HUES6 (cell line): ENCODE measurements at regions not wholly inside any gene's neighbourhood (a gene's known extent, or its start where the extent isn't known, plus 50 kb on each side); places are given as distances from the start of the nearest gene placed in this dataset.
"Not testable (repeated sequence)": the region's sequence is repeated elsewhere in the genome, so short reads cannot be mapped to it uniquely, and the experiment has no call there.

Source experiments
- H3K27ac ChIP-seq: 2 replicates; pipeline ENCODE4 v1.7.0; 2013; ENCODE audit warnings: low read depth, mild to moderate bottlenecking, low read length, inconsistent platforms
- H3K27me3 ChIP-seq: 2 replicates; pipeline ENCODE4 v1.6.1; 2013; ENCODE audit warnings: low read length; ENCODE audit not compliant: control insufficient read depth, insufficient read depth
- H3K36me3 ChIP-seq: 2 replicates; pipeline ENCODE4 v1.6.1; 2013; ENCODE audit warnings: low read length; ENCODE audit not compliant: control insufficient read depth, insufficient read depth
- H3K4me1 ChIP-seq: 2 replicates; pipeline ENCODE4 v1.6.1; 2013; ENCODE audit warnings: low read length; ENCODE audit not compliant: control insufficient read depth, insufficient read depth
- H3K4me3 ChIP-seq: 2 replicates; pipeline ENCODE4 v1.5.1; 2013; ENCODE audit warnings: low read depth, low read length
- H3K9ac ChIP-seq: one replicate; pipeline ENCODE4 v1.6.1; 2013; ENCODE audit warnings: mild to moderate bottlenecking, low read length
- H3K9me3 ChIP-seq: 2 replicates; pipeline ENCODE4 v1.6.1; 2013; ENCODE audit warnings: low read depth, low read length; ENCODE audit not compliant: control insufficient read depth, insufficient read depth

DNA sequence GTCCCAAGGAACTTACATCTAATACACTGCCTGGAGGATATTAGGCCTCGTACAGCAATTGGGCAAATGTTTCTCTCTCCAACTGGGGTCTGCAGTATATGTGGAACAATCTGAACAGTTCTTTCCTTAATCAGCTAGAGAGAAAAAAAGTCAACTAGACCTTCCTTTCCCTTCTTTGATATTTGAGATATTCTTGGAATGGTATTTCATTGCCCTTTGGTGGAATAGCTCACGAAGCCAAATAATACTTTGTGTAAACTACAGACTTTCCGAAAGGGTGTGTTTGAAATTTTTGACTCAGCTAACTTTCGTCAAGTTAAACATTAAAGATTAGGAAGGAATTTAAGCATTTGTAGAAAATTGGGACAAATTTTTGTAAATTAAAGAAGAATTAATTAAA lies 425.6 kb downstream of the RWDD3 start:
- Histone ChIP-seq H3K27me3 (no peaks in the 10 kb centered on the region), H3K4me3 (no peak overlapping the region), H3K9ac (no peak overlapping the region), H3K9me3 (peaks cover 9% of the 10 kb centered on the region), H3K27ac (no peak overlapping the region), H3K4me1 (no peaks in the 10 kb centered on the region), H3K36me3 (no peaks in the 10 kb centered on the region)

DNA sequence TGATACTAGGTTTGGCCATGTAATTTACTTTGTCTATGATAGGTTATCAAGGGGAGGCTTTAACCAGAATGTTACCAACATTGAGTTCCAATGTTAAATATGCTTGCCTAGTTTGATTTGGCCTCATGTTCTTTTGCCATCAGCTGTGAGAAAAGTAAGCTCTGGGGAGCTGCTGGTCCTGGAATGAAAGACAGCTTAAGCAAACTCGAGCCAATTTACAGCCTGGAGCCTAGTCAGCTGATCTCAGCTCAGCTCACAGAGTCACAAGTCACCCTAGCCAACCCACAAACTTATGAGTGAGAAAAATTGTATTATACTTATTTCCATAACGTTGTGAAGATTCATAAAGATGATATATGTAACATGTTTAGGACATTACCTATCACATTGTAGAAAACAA lies 426.7 kb downstream of the RWDD3 start:
- H3K27ac ChIP-seq: no peak overlapping the region
- H3K4me1 ChIP-seq: no peaks in the 10 kb centered on the region
- peaks cover 9% of the 10 kb centered on the region for H3K9me3 ChIP-seq
- no peak overlapping the region for H3K9ac ChIP-seq
- H3K27me3 ChIP-seq: no peaks in the 10 kb centered on the region
- H3K4me3 ChIP-seq: no peak overlapping the region
- no peaks in the 10 kb centered on the region for H3K36me3 ChIP-seq

- H3K9me3 ChIP-seq: peaks cover 11% of the 10 kb centered on the region
- not testable (repeated sequence) for H3K4me1 ChIP-seq, H3K4me3 ChIP-seq, H3K9ac ChIP-seq, H3K36me3 ChIP-seq, H3K27ac ChIP-seq, H3K27me3 ChIP-seq
Observed at GRCh38 chr1:95663530-95663929, 429.5 kb downstream of the RWDD3 start.

DNA sequence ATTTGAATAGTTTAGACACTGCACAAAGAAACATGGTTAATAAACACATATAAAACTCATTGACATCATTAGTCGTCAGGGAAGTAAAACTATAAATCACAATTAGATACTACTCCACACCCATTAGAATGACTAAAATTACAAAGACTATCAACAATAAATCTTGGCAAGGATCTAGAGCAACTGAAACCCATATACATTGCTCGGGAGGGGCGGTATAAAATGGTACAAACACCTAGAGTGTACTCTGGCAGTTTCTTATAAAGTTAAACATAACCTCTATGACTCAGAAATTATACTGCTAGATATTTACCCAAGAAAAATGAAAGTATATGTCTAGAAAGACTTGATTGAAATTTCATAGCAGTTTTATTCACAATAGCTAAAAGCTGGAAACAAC lies 434.2 kb downstream of the RWDD3 start:
- H3K4me3 ChIP-seq: no peak overlapping the region
- H3K27ac ChIP-seq: no peak overlapping the region
- no peaks in the 10 kb centered on the region for H3K36me3 ChIP-seq
- H3K9me3 ChIP-seq: peaks cover 8% of the 10 kb centered on the region
- H3K27me3 ChIP-seq: no peaks in the 10 kb centered on the region
- H3K4me1 ChIP-seq: no peaks in the 10 kb centered on the region
- no peak overlapping the region for H3K9ac ChIP-seq

DNA sequence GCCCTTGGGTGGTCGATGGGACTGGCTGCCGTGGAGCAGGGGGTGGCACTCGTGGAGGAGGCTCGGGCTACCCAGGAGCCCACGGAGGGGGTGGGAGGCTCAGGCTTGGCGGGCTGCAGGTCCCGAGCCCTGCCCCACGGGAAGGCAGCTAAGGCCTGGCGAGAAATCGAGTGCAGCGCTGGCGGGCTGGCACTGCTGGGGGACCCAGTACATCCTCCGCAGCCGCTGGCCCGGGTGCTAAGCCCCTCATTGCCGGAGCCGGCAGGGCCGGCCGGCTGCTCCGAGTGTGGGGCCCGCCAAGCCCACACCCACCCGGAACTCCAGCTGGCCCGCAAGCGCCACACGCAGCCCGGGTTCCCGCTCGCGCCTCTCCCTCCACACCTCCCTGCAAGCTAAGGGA lies 435.6 kb downstream of the RWDD3 start:
- H3K4me3 ChIP-seq, H3K27me3 ChIP-seq, H3K4me1 ChIP-seq, H3K9ac ChIP-seq, H3K27ac ChIP-seq, H3K36me3 ChIP-seq, H3K9me3 ChIP-seq: not testable (repeated sequence)

DNA sequence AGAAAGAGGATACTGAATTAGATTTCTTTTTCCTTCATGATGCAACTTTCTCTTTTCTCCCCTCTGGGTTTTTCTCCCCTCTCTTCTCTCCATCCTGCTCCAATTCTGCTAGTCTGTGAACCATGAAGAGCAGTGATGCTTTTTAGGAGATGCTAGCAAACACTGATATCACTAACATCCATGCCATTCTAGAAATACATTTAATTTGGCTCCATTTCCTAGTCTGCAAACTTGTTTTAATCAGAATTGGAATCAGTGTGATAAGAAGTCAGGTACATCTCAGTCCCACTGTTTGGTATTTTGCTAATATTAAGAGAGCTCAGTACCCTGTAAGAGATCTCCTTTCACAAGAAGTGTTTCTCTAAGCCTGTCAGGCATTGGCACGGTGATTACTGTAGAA lies 437.1 kb downstream of the RWDD3 start:
- Histone ChIP-seq H3K9me3 (peaks cover 2% of the 10 kb centered on the region; the same call in 1 of the 2 replicates), H3K4me3 (no peak overlapping the region), H3K27me3 (no peaks in the 10 kb centered on the region), H3K4me1 (no peaks in the 10 kb centered on the region), H3K27ac (no peak overlapping the region), H3K9ac (no peak overlapping the region), H3K36me3 (no peaks in the 10 kb centered on the region)

GRCh38 chr1:95679262-95679661 lies 445.3 kb downstream of the RWDD3 start:
- Histone ChIP-seq H3K27ac (no peak overlapping the region), H3K4me3 (no peak overlapping the region), H3K9me3 (no peaks in the 10 kb centered on the region), H3K4me1 (no peaks in the 10 kb centered on the region), H3K36me3 (no peaks in the 10 kb centered on the region), H3K9ac (no peak overlapping the region), H3K27me3 (no peaks in the 10 kb centered on the region)

- Histone ChIP-seq H3K27me3 (no peaks in the 10 kb centered on the region), H3K36me3 (no peaks in the 10 kb centered on the region), H3K9me3 (no peaks in the 10 kb centered on the region), H3K27ac (no peak overlapping the region), H3K4me1 (0 out of 2 replicates have a peak, but pooled peaks cover 2% of the 10 kb centered on the region), H3K9ac (no peak overlapping the region), H3K4me3 (no peak overlapping the region)
Observed at GRCh38 chr1:95685081-95685480, 451.1 kb downstream of the RWDD3 start.

GRCh38 chr1:95686217-95686616 lies 452.2 kb downstream of the RWDD3 start:
- H3K4me1 ChIP-seq: 0 out of 2 replicates have a peak, but pooled peaks cover 2% of the 10 kb centered on the region
- H3K27ac ChIP-seq: no peak overlapping the region
- H3K9me3 ChIP-seq: no peaks in the 10 kb centered on the region
- no peaks in the 10 kb centered on the region for H3K36me3 ChIP-seq
- H3K4me3 ChIP-seq: no peak overlapping the region
- H3K9ac ChIP-seq: no peak overlapping the region
- no peaks in the 10 kb centered on the region for H3K27me3 ChIP-seq

GRCh38 chr1:95699149-95699953 lies 465.3 kb downstream of the RWDD3 start:
- Histone ChIP-seq H3K4me3 (no peak overlapping the region), H3K9ac (no peak overlapping the region), H3K4me1 (no peaks in the 10 kb centered on the region), H3K36me3 (no peaks in the 10 kb centered on the region), H3K9me3 (peaks cover 20% of the 10 kb centered on the region), H3K27ac (no peak overlapping the region), H3K27me3 (no peaks in the 10 kb centered on the region)

- H3K27ac ChIP-seq: no peak overlapping the region
Observed at GRCh38 chr1:95701450-95702173, 467.6 kb downstream of the RWDD3 start.

More at GRCh38 chr1:95701450-95702173, 467.6 kb downstream of the RWDD3 start:
- H3K27me3 ChIP-seq: no peaks in the 10 kb centered on the region
- no peak overlapping the region for H3K4me3 ChIP-seq
- H3K9me3 ChIP-seq: peaks cover 29% of the 10 kb centered on the region
- H3K36me3 ChIP-seq: no peaks in the 10 kb centered on the region
- no peak overlapping the region for H3K9ac ChIP-seq
- no peaks in the 10 kb centered on the region for H3K4me1 ChIP-seq
